Prostate gland (tissue), 2 donors: ENCODE measurements at regions not wholly inside any gene's neighbourhood (a gene's known extent, or its start where the extent isn't known, plus 50 kb on each side); places are given as distances from the start of the nearest gene placed in this dataset.

ENCODE experiments used
- CTCF ChIP-seq, 4 experiments: fragments of 200-600 bp in 2 of 4; fragments of 450-650 bp in 2 of 4; sonication (generic) in 2 of 4; IDR thresholded peaks; 1 replicate in 3 of 4; 2 replicates in 1 of 4; pipeline ENCODE4 v1.5.1; 2016 to 2019; ENCODE audit warnings: antibody characterized with exemption in 4 of 4, mild to moderate bottlenecking in 2 of 4, moderate library complexity in 2 of 4
- POLR2A ChIP-seq: fragments of 450-650 bp; IDR thresholded peaks from one replicate; pipeline ENCODE4 v1.6.1; 2016; ENCODE audit warnings: antibody characterized with exemption, mild to moderate bottlenecking

DNA sequence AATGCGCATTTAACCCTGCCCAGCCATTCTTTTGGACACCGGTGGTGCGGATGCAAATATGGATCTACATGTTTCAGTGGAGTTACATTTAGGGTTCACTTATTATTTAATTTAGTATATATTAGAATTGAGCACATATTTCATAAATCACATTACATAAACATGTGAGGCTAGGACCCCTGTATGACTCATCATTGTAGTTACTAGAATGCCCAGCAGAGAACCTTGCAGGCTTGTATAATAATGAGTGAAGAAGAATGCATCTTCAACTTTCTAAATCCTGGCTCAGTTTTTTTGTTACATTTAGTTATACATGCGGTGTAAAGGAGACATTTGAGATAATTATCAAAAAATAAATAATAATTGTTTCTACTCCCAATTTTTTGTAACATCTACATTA, 369.0 kb downstream of the ATP23 start:
- TF ChIP-seq CTCF (IDR thresholded peaks at IDR 0.05) (no peak), POLR2A (no peak)
